HL-60 (cell line): ENCODE measurements at regions not wholly inside any gene's neighbourhood (a gene's known extent, or its start where the extent isn't known, plus 50 kb on each side); places are given as distances from the start of the nearest gene placed in this dataset.

ENCODE experiments used
- DNase-seq, 2 experiments: peaks; one replicate each; pipeline ENCODE4 v3.0.0-alpha.2; 2010 to 2020; ENCODE audit warnings: low read depth in 1 of 2, low spot score in 1 of 2
- H3K27ac ChIP-seq: fragments of 250-450 bp; sonication (Bioruptor Pico); replicated peaks from 2 replicates; pipeline ENCODE4 v1.5.1; 2020; ENCODE audit warnings: mild to moderate bottlenecking, moderate library complexity
- H3K27me3 ChIP-seq: fragments of 250-450 bp; sonication (Bioruptor Pico); 2 replicates; pipeline ENCODE4 v1.5.1; 2021; ENCODE audit warnings: mild to moderate bottlenecking, moderate library complexity; ENCODE audit not compliant: insufficient read depth, poor library complexity, severe bottlenecking
- H3K4me3 ChIP-seq: replicated peaks from 2 replicates; pipeline ENCODE4 v1.5.1; 2011; ENCODE audit warnings: mild to moderate bottlenecking, control low read depth, low read length; ENCODE audit not compliant: insufficient read depth
- CTCF ChIP-seq: IDR thresholded peaks from one replicate; pipeline ENCODE4 v1.5.1; 2011; ENCODE audit warnings: low read length, control low read depth, inconsistent platforms; ENCODE audit not compliant: insufficient read depth
- GABPA ChIP-seq: IDR thresholded peaks from 2 replicates; pipeline ENCODE4 v1.6.1; 2012; ENCODE audit warnings: low read depth
- POLR2AphosphoS5 ChIP-seq: IDR thresholded peaks from 2 replicates; pipeline ENCODE4 v1.6.1; 2012; ENCODE audit warnings: low read depth
- SPI1 ChIP-seq: IDR thresholded peaks from 2 replicates; pipeline ENCODE4 v1.6.1; 2012; ENCODE audit warnings: low read depth, mild to moderate bottlenecking, borderline replicate concordance
- TF ChIP-seq, protein P1 (sequence below): IDR thresholded peaks from 2 replicates; pipeline ENCODE4 v1.6.1; 2012; ENCODE audit warnings: low read depth; ENCODE audit not compliant: insufficient replicate concordance

- Histone ChIP-seq H3K27me3 (no peaks in the 10 kb centered on the region), H3K4me3 (no peak overlapping the region), H3K27ac (no peak overlapping the region)
- DNase-seq, result no peak
- no peak for TF ChIP-seq POLR2AphosphoS5
- no peak for TF ChIP-seq SPI1
- TF ChIP-seq GABPA, result no peak
- TF ChIP-seq, protein P1, sequence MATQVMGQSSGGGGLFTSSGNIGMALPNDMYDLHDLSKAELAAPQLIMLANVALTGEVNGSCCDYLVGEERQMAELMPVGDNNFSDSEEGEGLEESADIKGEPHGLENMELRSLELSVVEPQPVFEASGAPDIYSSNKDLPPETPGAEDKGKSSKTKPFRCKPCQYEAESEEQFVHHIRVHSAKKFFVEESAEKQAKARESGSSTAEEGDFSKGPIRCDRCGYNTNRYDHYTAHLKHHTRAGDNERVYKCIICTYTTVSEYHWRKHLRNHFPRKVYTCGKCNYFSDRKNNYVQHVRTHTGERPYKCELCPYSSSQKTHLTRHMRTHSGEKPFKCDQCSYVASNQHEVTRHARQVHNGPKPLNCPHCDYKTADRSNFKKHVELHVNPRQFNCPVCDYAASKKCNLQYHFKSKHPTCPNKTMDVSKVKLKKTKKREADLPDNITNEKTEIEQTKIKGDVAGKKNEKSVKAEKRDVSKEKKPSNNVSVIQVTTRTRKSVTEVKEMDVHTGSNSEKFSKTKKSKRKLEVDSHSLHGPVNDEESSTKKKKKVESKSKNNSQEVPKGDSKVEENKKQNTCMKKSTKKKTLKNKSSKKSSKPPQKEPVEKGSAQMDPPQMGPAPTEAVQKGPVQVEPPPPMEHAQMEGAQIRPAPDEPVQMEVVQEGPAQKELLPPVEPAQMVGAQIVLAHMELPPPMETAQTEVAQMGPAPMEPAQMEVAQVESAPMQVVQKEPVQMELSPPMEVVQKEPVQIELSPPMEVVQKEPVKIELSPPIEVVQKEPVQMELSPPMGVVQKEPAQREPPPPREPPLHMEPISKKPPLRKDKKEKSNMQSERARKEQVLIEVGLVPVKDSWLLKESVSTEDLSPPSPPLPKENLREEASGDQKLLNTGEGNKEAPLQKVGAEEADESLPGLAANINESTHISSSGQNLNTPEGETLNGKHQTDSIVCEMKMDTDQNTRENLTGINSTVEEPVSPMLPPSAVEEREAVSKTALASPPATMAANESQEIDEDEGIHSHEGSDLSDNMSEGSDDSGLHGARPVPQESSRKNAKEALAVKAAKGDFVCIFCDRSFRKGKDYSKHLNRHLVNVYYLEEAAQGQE, result no peak
- TF ChIP-seq CTCF, result no peak
Measured at GRCh38 chr17:64775701-64776570, 113.8 kb upstream of the SMURF2 start.

DNA sequence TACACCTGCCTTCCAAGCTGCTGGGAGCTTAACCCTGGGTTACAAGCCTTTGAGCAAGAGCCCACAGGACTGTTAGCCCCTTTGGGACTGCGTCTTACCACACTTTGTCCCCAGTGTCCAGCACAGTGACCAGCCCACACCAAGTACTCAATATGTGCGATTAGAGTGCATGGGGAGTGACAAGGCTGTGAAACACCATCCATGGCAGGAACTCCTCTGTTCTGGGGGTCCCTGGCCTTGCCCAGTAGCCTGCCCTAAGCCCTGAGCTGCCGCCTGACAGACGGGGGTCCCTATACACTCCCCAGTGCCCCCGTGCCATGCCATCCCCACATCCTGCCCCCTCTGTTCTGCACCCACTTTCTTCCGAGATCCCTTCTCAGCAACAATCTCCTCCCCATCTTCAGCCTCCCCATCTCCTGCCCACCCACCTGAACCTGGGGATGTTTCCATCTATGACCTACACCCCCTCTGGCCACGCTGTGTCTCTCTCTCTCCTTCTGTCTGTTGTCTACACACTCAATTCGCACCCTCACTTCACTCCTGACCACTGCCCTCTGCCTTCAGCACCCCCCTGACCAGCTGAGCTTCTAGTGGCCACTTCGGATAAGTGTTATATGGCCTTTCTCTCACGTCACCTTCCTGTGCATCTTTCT, 112.9 kb upstream of the SMURF2 start:
- DNase-seq, result no peak
- Histone ChIP-seq H3K27me3 (no peaks in the 10 kb centered on the region), H3K4me3 (no peak overlapping the region), H3K27ac (no peak overlapping the region)
- no peak for TF ChIP-seq SPI1
- TF ChIP-seq, protein P1, result no peak
- no peak for TF ChIP-seq GABPA
- no peak for TF ChIP-seq CTCF
- TF ChIP-seq POLR2AphosphoS5, result no peak

DNA sequence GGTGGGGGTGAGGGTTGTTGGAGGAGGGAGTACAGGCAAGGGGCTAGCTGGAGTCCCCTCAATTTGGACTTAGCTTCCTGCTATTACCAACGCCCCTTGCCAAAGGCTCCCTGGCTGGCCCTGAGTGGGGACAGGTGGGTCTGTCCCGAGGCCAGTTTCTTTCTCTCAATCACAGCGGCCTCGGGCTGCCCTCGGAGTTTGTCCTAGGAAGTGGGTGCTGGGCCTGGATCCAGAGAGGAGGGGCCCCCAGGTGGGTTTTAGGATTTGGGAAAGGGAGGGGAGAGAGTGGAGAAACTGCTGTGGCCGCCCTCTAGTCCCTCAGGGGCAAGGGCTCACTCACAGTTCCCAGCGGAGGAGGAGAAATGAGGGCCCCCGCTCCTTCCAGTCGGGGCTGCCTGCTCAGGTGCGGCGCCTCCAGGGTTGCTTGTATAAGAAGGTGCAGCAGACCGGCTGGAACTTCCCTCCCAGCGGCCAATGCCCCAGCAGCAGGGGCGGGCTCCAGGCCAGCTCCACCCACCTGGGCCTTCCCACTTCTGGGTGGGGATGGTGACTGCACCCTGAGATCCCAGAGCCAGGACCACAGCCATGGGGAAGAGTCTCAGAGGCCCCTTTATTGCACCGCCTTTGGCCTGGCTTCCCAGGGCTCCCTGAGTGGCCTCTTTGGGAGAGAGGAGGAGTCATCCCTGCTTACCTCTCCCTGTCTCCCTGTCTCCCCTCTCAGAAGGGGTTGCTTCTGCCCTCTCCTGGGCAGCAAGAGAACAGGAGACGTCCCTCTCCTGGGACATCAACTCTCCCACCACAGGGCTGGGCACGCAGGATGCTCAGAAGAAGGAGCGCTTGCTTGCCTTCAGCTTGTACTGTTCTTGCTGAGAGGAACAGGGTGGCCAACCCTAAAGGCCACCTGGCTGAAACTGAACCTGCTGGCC, 112.0 kb upstream of the SMURF2 start:
- TF ChIP-seq GABPA (no peak), SPI1 (no peak), POLR2AphosphoS5 (no peak), CTCF (no peak)
- TF ChIP-seq, protein P1, result no peak
- no peak overlapping the region for H3K4me3 ChIP-seq

More for the DNA sequence above, 112.0 kb upstream of the SMURF2 start:
- no peaks in the 10 kb centered on the region for H3K27me3 ChIP-seq
- H3K27ac ChIP-seq, result no peak overlapping the region
- peak in 1 of 2 experiments; percentile 22 for DNase-seq
